ENCODE measurements at regions not wholly inside any gene's neighbourhood (a gene's known extent, or its start where the extent isn't known, plus 50 kb on each side); places are given as distances from the start of the nearest gene placed in this dataset.

DNA sequence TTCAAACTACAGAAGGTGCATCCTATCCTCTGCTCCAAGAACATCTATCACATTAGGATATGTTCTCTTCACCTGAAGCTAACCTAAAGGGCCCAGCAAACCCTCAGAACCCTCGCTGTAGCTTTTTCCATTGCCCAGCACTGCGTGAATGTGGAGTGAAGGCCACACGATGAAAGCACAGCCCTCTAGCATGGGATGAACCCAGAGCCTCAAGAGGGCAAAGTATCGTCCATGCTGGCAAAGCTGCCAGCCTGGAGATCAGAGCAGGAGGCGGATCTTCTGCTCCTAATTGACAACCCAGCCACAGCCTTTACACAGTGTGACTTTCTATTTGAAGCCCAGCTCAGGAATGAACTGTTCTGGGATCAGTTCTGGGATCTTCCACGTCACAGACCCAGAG lies 65.1 kb upstream of the USP47 start:
- H3K4me3 ChIP-seq = no peak overlapping the region
- no peaks in the 10 kb centered on the region for H3K9me3 ChIP-seq
- H3K27ac ChIP-seq = no peak overlapping the region
- DNase-seq (no peak), ATAC-seq (ENCODE audit: low FRiP score in 2 of 2) (no peak)
- TF ChIP-seq POLR2A (IDR thresholded peaks at IDR 0.05) (no peak), POLR2AphosphoS5 (IDR thresholded peaks at IDR 0.05) (no peak), EP300 (IDR thresholded peaks at IDR 0.05) (no peak)
- WGBS, 2 donors = 84 to 93% methylated on average over 6 of the region's 6 CpGs
- no peaks in the 10 kb centered on the region for H3K27me3 ChIP-seq
- H3K4me1 ChIP-seq = no peaks in the 10 kb centered on the region
- H3K36me3 ChIP-seq = no peaks in the 10 kb centered on the region

DNA sequence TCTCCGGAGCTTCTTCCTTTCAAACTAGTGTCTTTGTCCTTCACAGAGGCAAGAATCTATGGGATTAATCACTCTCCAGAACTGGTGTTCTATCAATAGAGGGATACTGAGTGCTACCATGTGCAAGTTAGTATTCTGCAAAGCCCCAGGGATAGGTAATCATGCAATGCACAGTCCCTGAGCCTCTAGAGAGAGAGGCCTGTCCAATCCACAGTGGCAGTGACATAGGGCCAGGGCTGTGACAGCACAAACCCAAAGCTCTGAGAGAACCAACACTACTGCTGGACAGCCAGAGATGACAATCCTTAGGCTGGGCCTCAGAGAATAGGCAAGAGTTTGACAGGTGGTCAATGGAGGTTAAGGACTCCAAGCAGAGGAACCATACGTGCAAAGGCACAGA lies 66.8 kb upstream of the USP47 start:
- Histone ChIP-seq H3K4me1 (no peaks in the 10 kb centered on the region), H3K9me3 (no peaks in the 10 kb centered on the region), H3K27ac (no peak overlapping the region), H3K27me3 (no peaks in the 10 kb centered on the region), H3K4me3 (no peak overlapping the region), H3K36me3 (no peaks in the 10 kb centered on the region)
- no peak for TF ChIP-seq POLR2AphosphoS5 (IDR thresholded peaks at IDR 0.05)
- no peak for TF ChIP-seq POLR2A (IDR thresholded peaks at IDR 0.05)
- no peak for TF ChIP-seq CTCF (IDR thresholded peaks at IDR 0.05)
- TF ChIP-seq EP300 (IDR thresholded peaks at IDR 0.05) = no peak
- 94 to 95% methylated on average over 2 of the region's 2 CpGs for WGBS, 2 donors
- DNase-seq (no peak), ATAC-seq (ENCODE audit: low FRiP score in 2 of 2) (no peak)

DNA sequence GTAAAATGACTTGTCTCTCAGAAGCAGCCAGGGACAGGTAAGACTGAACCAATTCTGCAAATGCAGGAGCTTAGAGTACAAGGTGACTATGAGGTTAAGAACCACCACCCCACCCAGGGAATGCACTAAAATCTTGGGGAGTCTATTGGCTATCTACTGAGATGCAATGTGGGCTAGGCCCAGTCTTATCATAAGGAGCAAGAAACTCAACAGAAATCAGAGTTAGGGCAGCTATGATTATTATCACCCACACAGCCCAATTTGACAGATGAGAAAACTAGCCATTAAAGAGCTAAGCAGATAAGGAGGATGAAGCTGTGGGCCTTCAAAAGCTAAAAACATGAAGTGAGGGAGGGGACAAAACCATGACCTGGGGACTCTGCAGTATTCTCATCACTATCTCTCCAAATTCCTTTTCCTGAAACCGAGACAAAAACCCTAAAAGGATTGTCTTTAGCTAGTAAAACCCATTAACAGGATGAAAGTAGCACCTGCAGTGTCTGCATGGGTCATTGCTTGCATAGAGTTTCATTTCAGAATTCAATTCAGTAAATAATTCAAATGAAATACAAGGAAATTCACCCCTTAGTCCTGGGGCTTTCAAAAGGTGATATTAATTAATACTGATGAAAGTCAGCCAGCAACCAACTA lies 68.8 kb upstream of the USP47 start:
- 88 to 96% methylated on average over 1 of the region's 1 CpG for WGBS, 2 donors

GRCh38 chr11:11770921-11771486 lies 70.8 kb upstream of the USP47 start:
- Histone ChIP-seq H3K36me3 (no peaks in the 10 kb centered on the region), H3K9me3 (no peaks in the 10 kb centered on the region), H3K27ac (no peak overlapping the region), H3K27me3 (no peaks in the 10 kb centered on the region), H3K4me3 (no peak overlapping the region), H3K4me1 (no peaks in the 10 kb centered on the region)
- no peak for ATAC-seq (ENCODE audit: low FRiP score in 2 of 2)
- no peak for DNase-seq
- WGBS, 2 donors = 76 to 86% methylated on average over 3 of the region's 3 CpGs
- no peak for TF ChIP-seq CTCF (IDR thresholded peaks at IDR 0.05)
- TF ChIP-seq POLR2AphosphoS5 (IDR thresholded peaks at IDR 0.05) = no peak
- no peak for TF ChIP-seq POLR2A (IDR thresholded peaks at IDR 0.05)
- TF ChIP-seq EP300 (IDR thresholded peaks at IDR 0.05) = no peak

More for the DNA sequence above, 68.8 kb upstream of the USP47 start:
- ATAC-seq (ENCODE audit: low FRiP score in 2 of 2) = no peak
- TF ChIP-seq CTCF (IDR thresholded peaks at IDR 0.05) = no peak
- no peak for TF ChIP-seq POLR2A (IDR thresholded peaks at IDR 0.05)
- no peak for TF ChIP-seq EP300 (IDR thresholded peaks at IDR 0.05)
- no peak for TF ChIP-seq POLR2AphosphoS5 (IDR thresholded peaks at IDR 0.05)
- Histone ChIP-seq H3K36me3 (no peaks in the 10 kb centered on the region), H3K4me3 (no peak overlapping the region), H3K9me3 (no peaks in the 10 kb centered on the region), H3K4me1 (no peaks in the 10 kb centered on the region), H3K27ac (no peak overlapping the region), H3K27me3 (no peaks in the 10 kb centered on the region)
- DNase-seq = no peak

DNA sequence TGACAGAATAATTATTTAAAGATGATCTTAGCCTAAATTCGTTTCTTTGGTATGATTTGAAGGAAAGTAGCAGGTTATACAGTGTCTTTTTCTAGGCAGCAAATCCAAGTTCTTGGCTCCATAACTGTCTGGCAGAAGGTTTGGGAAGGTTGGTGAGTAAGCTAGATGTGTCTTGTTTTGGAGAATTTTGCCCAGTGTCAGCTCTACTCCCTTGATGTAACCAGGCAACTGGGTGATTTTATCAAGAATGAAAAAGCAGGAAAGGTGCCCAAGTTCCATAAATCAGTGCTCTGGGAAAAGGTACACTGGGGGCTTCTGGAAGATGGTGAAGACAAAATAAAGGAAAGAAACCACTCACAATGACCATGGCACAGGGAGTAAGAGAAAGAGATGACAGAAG lies 71.5 kb upstream of the USP47 start:
- WGBS, 2 donors = 69 to 80% methylated on average over 1 of the region's 1 CpG
- H3K27ac ChIP-seq = no peak overlapping the region
- no peaks in the 10 kb centered on the region for H3K36me3 ChIP-seq
- H3K4me1 ChIP-seq = no peaks in the 10 kb centered on the region
- TF ChIP-seq POLR2A (IDR thresholded peaks at IDR 0.05) (no peak), EP300 (IDR thresholded peaks at IDR 0.05) (no peak), POLR2AphosphoS5 (IDR thresholded peaks at IDR 0.05) (no peak), CTCF (IDR thresholded peaks at IDR 0.05) (no peak)
- no peak for DNase-seq
- no peaks in the 10 kb centered on the region for H3K27me3 ChIP-seq
- H3K9me3 ChIP-seq = no peaks in the 10 kb centered on the region
- no peak for ATAC-seq (ENCODE audit: low FRiP score in 2 of 2)
- no peak overlapping the region for H3K4me3 ChIP-seq
